WTC11 (cell line): ENCODE measurements at regions not wholly inside any gene's neighbourhood (a gene's known extent, or its start where the extent isn't known, plus 50 kb on each side); places are given as distances from the start of the nearest gene placed in this dataset.

Experiments
- ATAC-seq: fragments of 200-7000 bp; cut with Tn5 transposase; 2 replicates; pipeline ENCODE4 v1.10.0; 2021; ENCODE audit warnings: mild to moderate bottlenecking, moderate library complexity
- CTCF ChIA-PET: fragments of 300-600 bp; sonication (Branson Sonifier 250); formaldehyde crosslinking; loops from one replicate; lab custom pipeline; 2021; ENCODE audit warnings: antibody characterized with exemption; lab: Charles Lee
- POLR2A ChIA-PET: fragments of 350-600 bp; sonication (Branson Sonifier 250); formaldehyde crosslinking; loops from one replicate; lab custom pipeline; 2021; ENCODE audit warnings: antibody characterized with exemption; lab: Charles Lee
- DNase-seq: peaks from one replicate; pipeline ENCODE4 v3.0.0; 2021; ENCODE audit warnings: low spot score
- H3K27ac Mint-ChIP-seq: 2 replicates; pipeline ENCODE4 v1.8.0; 2021; ENCODE audit warnings: mixed read lengths
- H3K27me3 Mint-ChIP-seq: 2 replicates; pipeline ENCODE4 v1.8.0; 2021; ENCODE audit warnings: low read depth, mild to moderate bottlenecking, moderate library complexity, mixed read lengths
- H3K36me3 Mint-ChIP-seq: 2 replicates; pipeline ENCODE4 v1.8.0; 2021; ENCODE audit warnings: mixed read lengths
- H3K4me1 Mint-ChIP-seq: 2 replicates; pipeline ENCODE4 v1.8.0; 2022; ENCODE audit warnings: mixed read lengths
- H3K4me3 Mint-ChIP-seq: 2 replicates; pipeline ENCODE4 v1.8.0; 2021; ENCODE audit warnings: mild to moderate bottlenecking, moderate library complexity, mixed read lengths
- H3K9me3 Mint-ChIP-seq: 2 replicates; pipeline ENCODE4 v1.8.0; 2021; ENCODE audit warnings: mixed read lengths
- AR ChIP-seq: fragments of 250-450 bp; sonication (Bioruptor Pico); IDR thresholded peaks from 2 replicates; pipeline ENCODE4 v1.9.0; 2021; ENCODE audit warnings: mild to moderate bottlenecking
- ARID4B ChIP-seq: sonication (generic); formaldehyde crosslinking; IDR thresholded peaks from 2 replicates; pipeline ENCODE4 v1.8.0; 2023; ENCODE audit warnings: missing genetic modification reagents, mild to moderate bottlenecking, borderline replicate concordance
- E2F4 ChIP-seq: sonication (generic); formaldehyde crosslinking; IDR thresholded peaks from 2 replicates; pipeline ENCODE4 v1.8.1; 2022; ENCODE audit warnings: low read depth, mild to moderate bottlenecking, moderate library complexity, missing genetic modification reagents, borderline replicate concordance
- GTF2I ChIP-seq: fragments of 250-450 bp; sonication (Bioruptor Pico); conservative IDR thresholded peaks from 2 replicates; pipeline ENCODE4 v1.4.0; 2021; ENCODE audit warnings: mild to moderate bottlenecking
- IRF2 ChIP-seq: sonication (generic); formaldehyde crosslinking; IDR thresholded peaks from 2 replicates; pipeline ENCODE4 v1.8.0; 2022; ENCODE audit warnings: low read depth, missing genetic modification reagents, borderline replicate concordance
- JAZF1 ChIP-seq: fragments of 250-450 bp; sonication (Bioruptor Pico); IDR thresholded peaks from 2 replicates; pipeline ENCODE4 v1.9.0; 2021; ENCODE audit warnings: moderate library complexity, mild to moderate bottlenecking, inconsistent platforms
- JUN ChIP-seq: sonication (generic); formaldehyde crosslinking; IDR thresholded peaks from 2 replicates; pipeline ENCODE4 v1.8.0; 2023; ENCODE audit warnings: mild to moderate bottlenecking, missing genetic modification reagents
- MYBL2 ChIP-seq: sonication (generic); formaldehyde crosslinking; IDR thresholded peaks from 2 replicates; pipeline ENCODE4 v1.8.1; 2023; ENCODE audit warnings: mild to moderate bottlenecking, moderate library complexity, missing genetic modification reagents
- SMAD4 ChIP-seq: sonication (generic); formaldehyde crosslinking; IDR thresholded peaks from 2 replicates; pipeline ENCODE4 v1.8.0; 2022; ENCODE audit warnings: mild to moderate bottlenecking, missing genetic modification reagents
- TCF7 ChIP-seq: sonication (generic); formaldehyde crosslinking; IDR thresholded peaks from 2 replicates; pipeline ENCODE4 v1.8.0; 2022; ENCODE audit warnings: mild to moderate bottlenecking, low read depth, missing genetic modification reagents, moderate library complexity
- TEAD1 ChIP-seq: sonication (generic); formaldehyde crosslinking; IDR thresholded peaks from 2 replicates; pipeline ENCODE4 v1.8.0; 2022; ENCODE audit warnings: mild to moderate bottlenecking, missing genetic modification reagents
- TP53 ChIP-seq: sonication (generic); formaldehyde crosslinking; IDR thresholded peaks from 2 replicates; pipeline ENCODE4 v1.8.1; 2023; ENCODE audit warnings: mild to moderate bottlenecking, missing genetic modification reagents
- ZBTB21 ChIP-seq: sonication (generic); formaldehyde crosslinking; IDR thresholded peaks from 2 replicates; pipeline ENCODE4 v1.8.1; 2023; ENCODE audit warnings: mild to moderate bottlenecking, missing genetic modification reagents, borderline replicate concordance
- ZMAT4 ChIP-seq: fragments of 250-450 bp; sonication (Bioruptor Pico); IDR thresholded peaks from 2 replicates; pipeline ENCODE4 v1.9.0; 2021; ENCODE audit warnings: mild to moderate bottlenecking
- ZNF219 ChIP-seq: sonication (generic); formaldehyde crosslinking; IDR thresholded peaks from 2 replicates; pipeline ENCODE4 v1.8.0; 2023; ENCODE audit warnings: missing genetic modification reagents, mild to moderate bottlenecking, borderline replicate concordance
- ZNF263 ChIP-seq: sonication (generic); formaldehyde crosslinking; IDR thresholded peaks from 2 replicates; pipeline ENCODE4 v1.8.1; 2022; ENCODE audit warnings: low read depth, mild to moderate bottlenecking, moderate library complexity, missing genetic modification reagents
- ZNF281 ChIP-seq: sonication (generic); formaldehyde crosslinking; IDR thresholded peaks from 2 replicates; pipeline ENCODE4 v1.8.0; 2023; ENCODE audit warnings: mild to moderate bottlenecking, missing genetic modification reagents

- TF ChIP-seq ARID4B (CRISPR knock-in tag), result no peak
- no peak for TF ChIP-seq AR (CRISPR knock-in tag)
- TF ChIP-seq, all 79 proteins: peak for 0
Observed at GRCh38 chr11:32162351-32162750, 71.5 kb downstream of the RCN1 start (continued).

GRCh38 chr11:32162906-32163305 lies 72.0 kb downstream of the RCN1 start:
- no peak for ATAC-seq
- H3K27ac Mint-ChIP-seq, result no peak overlapping the region
- CTCF ChIA-PET, result interaction anchor here (0.6 to 1.3 kb wide), 2 partner anchors 13 to 765 kb away, joined by 3 to 4 read pairs; no protein-coding TSS in a partner anchor

GRCh38 chr11:32163557-32163956 lies 72.7 kb downstream of the RCN1 start:
- Mint-ChIP-seq H3K36me3 (no peaks in the 10 kb centered on the region), H3K27ac (no peak overlapping the region), H3K9me3 (no peaks in the 10 kb centered on the region), H3K4me3 (no peak overlapping the region), H3K27me3 (no peaks in the 10 kb centered on the region), H3K4me1 (peaks cover 8% of the 10 kb centered on the region; the same call in 1 of the 2 replicates)
- no peak for DNase-seq
- ATAC-seq, result no peak
- ChIA-PET POLR2A (no interaction called here), CTCF (interaction anchor here (0.6 kb wide), 1 partner anchor 766 kb away, joined by 3 read pairs; no protein-coding TSS in a partner anchor)
- TF ChIP-seq TEAD1 (CRISPR knock-in tag) (no peak), ZNF281 (CRISPR knock-in tag) (no peak), ZNF263 (CRISPR knock-in tag) (no peak), IRF2 (no peak), SMAD4 (CRISPR knock-in tag) (no peak), ZBTB21 (CRISPR knock-in tag) (no peak), MYBL2 (CRISPR knock-in tag) (no peak), GTF2I (CRISPR knock-in tag) (no peak), E2F4 (CRISPR knock-in tag) (no peak)

More at GRCh38 chr11:32162906-32163305, 72.0 kb downstream of the RCN1 start:
- Mint-ChIP-seq H3K4me1 (peaks cover 8% of the 10 kb centered on the region; the same call in 1 of the 2 replicates), H3K27me3 (no peaks in the 10 kb centered on the region), H3K36me3 (no peaks in the 10 kb centered on the region), H3K9me3 (no peaks in the 10 kb centered on the region), H3K4me3 (no peak overlapping the region)
- POLR2A ChIA-PET, result no interaction called here
- no peak for DNase-seq
- TF ChIP-seq ZNF281 (CRISPR knock-in tag) (no peak), TCF7 (CRISPR knock-in tag) (no peak), JUN (CRISPR knock-in tag) (no peak), JAZF1 (CRISPR knock-in tag) (no peak), ZNF219 (no peak), TP53 (CRISPR knock-in tag) (no peak), ZMAT4 (CRISPR knock-in tag) (no peak)
